Neural cell (in vitro differentiated cells): ENCODE measurements at regions not wholly inside any gene's neighbourhood (a gene's known extent, or its start where the extent isn't known, plus 50 kb on each side); places are given as distances from the start of the nearest gene placed in this dataset.
A peak's percentile ranks its signal among the peaks of the same experiment; 100 is the strongest.

Experiments
- H2AFZ ChIP-seq: fragments of 200-600, 300-800 bp; sonication (generic), shearing (Covaris generic); 2 replicates; pipeline ENCODE4 v1.6.0; 2014; ENCODE audit warnings: low read depth, mild to moderate bottlenecking, antibody characterized with exemption, low read length, moderate library complexity
- H3F3A ChIP-seq: fragments of 200-600 bp; shearing (Covaris generic); 2 replicates; pipeline ENCODE4 v1.6.1; 2016; ENCODE audit warnings: mild to moderate bottlenecking, moderate library complexity, mixed read lengths, antibody characterized with exemption, low read length; ENCODE audit not compliant: insufficient read depth, poor library complexity, severe bottlenecking
- H3K27ac ChIP-seq: fragments of 200-600, 300-800 bp; sonication (generic), shearing (Covaris generic); 2 replicates; pipeline ENCODE4 v1.5.1; 2014; ENCODE audit warnings: mild to moderate bottlenecking, low read length, moderate library complexity
- H3K27me3 ChIP-seq: fragments of 300-800, 200-600 bp; sonication (generic), shearing (Covaris generic); 2 replicates; pipeline ENCODE4 v1.6.0; 2014; ENCODE audit warnings: mild to moderate bottlenecking, low read depth, low read length, moderate library complexity; ENCODE audit not compliant: insufficient read depth
- H3K36me3 ChIP-seq: fragments of 300-800, 200-600 bp; sonication (generic), shearing (Covaris generic); 2 replicates; pipeline ENCODE4 v1.5.1; 2014; ENCODE audit warnings: mild to moderate bottlenecking, antibody characterized with exemption, low read length, moderate library complexity; ENCODE audit not compliant: insufficient read depth
- H3K4me2 ChIP-seq: fragments of 300-800, 200-600 bp; sonication (generic), shearing (Covaris generic); 2 replicates; pipeline ENCODE4 v1.6.0; 2014; ENCODE audit warnings: mild to moderate bottlenecking, low read length
- H3K4me3 ChIP-seq: fragments of 300-800, 200-600 bp; sonication (generic), shearing (Covaris generic); 2 replicates; pipeline ENCODE4 v1.5.1; 2014; ENCODE audit warnings: mild to moderate bottlenecking, low read length, moderate library complexity
- H3K79me2 ChIP-seq: fragments of 200-600 bp; shearing (Covaris generic); replicated peaks from 2 replicates; pipeline ENCODE4 v1.6.0; 2014; ENCODE audit warnings: mild to moderate bottlenecking, low read length, moderate library complexity; ENCODE audit not compliant: insufficient read depth
- H3K9ac ChIP-seq: fragments of 300-800, 200-600 bp; sonication (generic), shearing (Covaris generic); 2 replicates; pipeline ENCODE4 v1.6.1; 2016; ENCODE audit warnings: mild to moderate bottlenecking, low read length, mixed read lengths
- H3K9me2 ChIP-seq: fragments of 200-600 bp; shearing (Covaris generic); 2 replicates; pipeline ENCODE4 v1.6.1; 2016; ENCODE audit warnings: mild to moderate bottlenecking, low read length, mixed read lengths; ENCODE audit not compliant: insufficient read depth
- H3K9me3 ChIP-seq: fragments of 200-600, 300-800 bp; sonication (generic), shearing (Covaris generic); 2 replicates; pipeline ENCODE4 v1.6.1; 2016; ENCODE audit warnings: mild to moderate bottlenecking, mixed run types, low read length, moderate library complexity, mixed read lengths
- H4K20me1 ChIP-seq: fragments of 200-600 bp; shearing (Covaris generic); 2 replicates; pipeline ENCODE4 v1.6.1; 2016; ENCODE audit warnings: mild to moderate bottlenecking, mixed run types; ENCODE audit not compliant: insufficient read depth
- CTCF ChIP-seq: fragments of 450-650 bp; IDR thresholded peaks from 2 replicates; pipeline ENCODE4 v1.5.1; 2014; ENCODE audit warnings: antibody characterized with exemption, mild to moderate bottlenecking, moderate library complexity; ENCODE audit not compliant: poor library complexity, severe bottlenecking
- EP300 ChIP-seq: fragments of 450-650 bp; conservative IDR thresholded peaks from 2 replicates; pipeline ENCODE4 v1.6.1; 2014; ENCODE audit warnings: antibody characterized with exemption, mild to moderate bottlenecking, moderate library complexity; ENCODE audit not compliant: poor library complexity, severe bottlenecking
- EZH2 ChIP-seq: fragments of 200-600, 300-800 bp; shearing (Covaris generic), sonication (generic); IDR thresholded peaks from 2 replicates; pipeline ENCODE4 v1.6.1; 2014; ENCODE audit warnings: antibody characterized with exemption, low read length, borderline replicate concordance, mild to moderate bottlenecking; ENCODE audit not compliant: insufficient read depth, poor library complexity, severe bottlenecking
- MXI1 ChIP-seq: fragments of 450-650 bp; conservative IDR thresholded peaks from 2 replicates; pipeline ENCODE4 v1.6.1; 2014; ENCODE audit warnings: antibody characterized with exemption, mild to moderate bottlenecking; ENCODE audit not compliant: poor library complexity, severe bottlenecking
- POLR2AphosphoS5 ChIP-seq: IDR thresholded peaks from 2 replicates; pipeline ENCODE4 v1.6.1; 2012
- RAD21 ChIP-seq: fragments of 450-650 bp; conservative IDR thresholded peaks from 2 replicates; pipeline ENCODE4 v1.6.1; 2014; ENCODE audit warnings: antibody characterized with exemption, mild to moderate bottlenecking, moderate library complexity
- REST ChIP-seq: IDR thresholded peaks from 2 replicates; pipeline ENCODE4 v1.6.1; 2012; ENCODE audit warnings: borderline replicate concordance
- SMC3 ChIP-seq: fragments of 450-650 bp; conservative IDR thresholded peaks from 2 replicates; pipeline ENCODE4 v1.6.1; 2014; ENCODE audit warnings: antibody characterized with exemption, mild to moderate bottlenecking, moderate library complexity; ENCODE audit not compliant: poor library complexity
- TAF1 ChIP-seq: IDR thresholded peaks from 2 replicates; pipeline ENCODE4 v1.6.1; 2012; ENCODE audit warnings: low read depth

GRCh38 chr9:12163723-12164458, 529.3 kb upstream of the TYRP1 start:
- no peaks in the 10 kb centered on the region for H3K9me3 ChIP-seq
- peaks cover 3% of the 10 kb centered on the region for H3K27me3 ChIP-seq
- H4K20me1 ChIP-seq = no peaks in the 10 kb centered on the region
- no peak for TF ChIP-seq CTCF
- peak; percentile 95 for TF ChIP-seq EP300
- no peak for TF ChIP-seq EZH2
- no peak for TF ChIP-seq MXI1
- TF ChIP-seq TAF1 = no peak
- no peak for TF ChIP-seq RAD21
- TF ChIP-seq REST = no peak
- TF ChIP-seq POLR2AphosphoS5 = peak; percentile 99
- TF ChIP-seq SMC3 = no peak
- no peak overlapping the region for H3K9ac ChIP-seq
- H3F3A ChIP-seq = no peaks in the 10 kb centered on the region
- no peaks in the 10 kb centered on the region for H3K79me2 ChIP-seq
- no peak overlapping the region for H3K4me3 ChIP-seq
- no peak overlapping the region for H3K27ac ChIP-seq
- H3K36me3 ChIP-seq = no peaks in the 10 kb centered on the region
- no peak overlapping the region for H2AFZ ChIP-seq
- no peak overlapping the region for H3K4me2 ChIP-seq
- no peaks in the 10 kb centered on the region for H3K9me2 ChIP-seq

- Histone ChIP-seq H3K27ac (no peak overlapping the region), H3K79me2 (no peaks in the 10 kb centered on the region), H3K4me3 (no peak overlapping the region), H3K9me2 (no peaks in the 10 kb centered on the region), H3K27me3 (peaks cover 1% of the 10 kb centered on the region), H3F3A (no peaks in the 10 kb centered on the region), H3K9me3 (no peaks in the 10 kb centered on the region), H3K4me2 (no peak overlapping the region), H2AFZ (no peak overlapping the region), H3K9ac (no peak overlapping the region), H4K20me1 (no peaks in the 10 kb centered on the region), H3K36me3 (no peaks in the 10 kb centered on the region)
- TF ChIP-seq REST (no peak), EP300 (no peak), EZH2 (no peak), TAF1 (no peak), POLR2AphosphoS5 (no peak), CTCF (no peak), SMC3 (no peak), RAD21 (no peak), MXI1 (no peak)
Measured at GRCh38 chr9:12166518-12166917, 526.7 kb upstream of the TYRP1 start.
